ENCODE measurements at regions not wholly inside any gene's neighbourhood (a gene's known extent, or its start where the extent isn't known, plus 50 kb on each side); places are given as distances from the start of the nearest gene placed in this dataset.
"Not testable (repeated sequence)": the region's sequence is repeated elsewhere in the genome, so short reads cannot be mapped to it uniquely, and the experiment has no call there.

DNA sequence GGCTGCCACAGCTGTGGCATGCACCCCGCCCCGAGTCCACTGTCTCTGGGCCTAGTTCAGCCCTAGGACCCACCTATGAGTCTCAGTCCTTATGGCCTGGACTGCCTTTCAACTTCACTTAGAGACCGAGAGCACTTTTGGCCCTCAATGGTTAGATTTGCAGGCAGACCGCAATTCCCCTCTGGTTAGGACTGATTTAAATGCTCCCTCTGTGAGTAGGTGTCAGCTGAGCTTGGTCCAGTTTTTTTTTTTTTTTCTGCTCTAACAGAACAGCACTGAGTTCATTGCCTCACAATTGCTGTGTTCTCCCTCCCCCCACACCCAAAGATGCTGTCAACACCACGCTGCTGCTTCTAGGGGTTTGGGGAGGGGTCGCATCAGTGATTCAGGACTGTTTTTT, 143.2 kb downstream of the BMP15 start:
- Mint-ChIP-seq H3K27me3 (no peaks in the 10 kb centered on the region), H3K27ac (no peak overlapping the region), H3K4me3 (no peak overlapping the region), H3K4me1 (no peaks in the 10 kb centered on the region), H3K36me3 (no peaks in the 10 kb centered on the region), H3K9me3 (no peaks in the 10 kb centered on the region)

- H3K4me3 Mint-ChIP-seq: no peak overlapping the region
- no peak overlapping the region for H3K27ac Mint-ChIP-seq
- no peaks in the 10 kb centered on the region for H3K36me3 Mint-ChIP-seq
- peaks cover 2% of the 10 kb centered on the region for H3K27me3 Mint-ChIP-seq
- no peaks in the 10 kb centered on the region for H3K4me1 Mint-ChIP-seq
- H3K9me3 Mint-ChIP-seq: no peaks in the 10 kb centered on the region
These were observed 187.5 kb downstream of the BMP15 start for GRCh38 chrX:51098046-51098445.

DNA sequence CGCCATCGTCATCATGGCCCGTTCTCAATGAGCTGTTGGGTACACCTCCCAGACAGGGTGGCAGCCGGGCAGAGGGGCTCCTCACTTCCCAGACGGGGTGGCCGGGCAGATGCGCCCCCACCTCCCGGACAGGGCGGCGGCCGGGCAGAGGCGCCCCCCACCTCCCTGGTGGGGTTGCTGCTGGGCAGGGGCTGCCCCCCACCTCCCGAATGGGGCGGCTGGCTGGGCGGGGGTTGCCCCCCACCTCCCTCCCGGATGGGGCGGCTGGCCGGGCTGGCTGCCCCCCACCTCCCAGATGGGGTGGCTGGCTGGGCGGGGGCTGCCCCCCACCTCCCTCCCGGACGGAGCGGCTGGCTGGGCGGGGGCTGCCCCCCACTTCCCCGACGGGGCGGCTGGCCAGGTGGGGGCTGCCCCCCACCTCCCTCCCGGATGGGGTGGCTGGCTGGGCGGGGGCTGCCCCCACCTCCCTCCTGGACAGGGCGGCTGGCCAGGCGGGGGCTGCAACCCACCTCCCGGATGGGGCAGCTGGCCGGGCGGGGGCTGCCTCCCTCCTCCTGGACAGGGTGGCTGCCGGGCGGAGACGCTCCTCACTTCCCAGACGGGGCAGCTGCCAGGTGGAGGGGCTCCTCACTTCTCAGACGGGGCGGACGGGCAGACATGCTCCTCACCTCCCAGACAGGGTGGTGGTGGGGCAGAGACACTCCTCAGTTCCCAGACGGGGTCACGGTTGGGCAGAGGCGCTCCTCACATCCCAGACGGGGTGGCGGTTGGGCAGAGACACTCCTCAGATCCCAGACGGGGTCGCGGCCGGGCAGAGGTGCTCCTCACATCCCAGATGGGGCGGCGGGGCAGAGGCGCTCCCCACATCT, 208.8 kb downstream of the BMP15 start:
- not testable (repeated sequence) for H3K36me3 Mint-ChIP-seq, H3K9me3 Mint-ChIP-seq, H3K4me1 Mint-ChIP-seq, H3K4me3 Mint-ChIP-seq, H3K27ac Mint-ChIP-seq, H3K27me3 Mint-ChIP-seq

DNA sequence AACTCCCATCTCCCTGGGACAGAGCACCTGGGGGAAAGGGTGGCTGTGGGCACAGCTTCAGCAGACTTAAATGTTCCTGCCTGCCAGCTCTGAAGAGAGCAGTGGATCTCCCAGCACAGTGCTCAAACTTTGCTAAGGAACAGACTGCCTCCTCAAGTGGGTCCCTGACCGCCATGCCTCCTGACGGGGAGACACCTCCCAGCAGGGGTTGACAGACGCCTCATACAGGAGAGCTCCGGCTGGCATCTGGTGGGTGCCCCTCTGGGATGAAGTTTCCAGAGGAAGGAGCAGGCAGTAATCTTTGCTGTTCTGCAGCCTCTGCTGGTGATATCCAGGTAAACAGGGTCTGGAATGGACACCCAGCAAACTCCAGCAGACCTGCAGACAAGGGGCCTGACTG, 206.9 kb upstream of the NUDT10 start:
- not testable (repeated sequence) for H3K36me3 Mint-ChIP-seq

DNA sequence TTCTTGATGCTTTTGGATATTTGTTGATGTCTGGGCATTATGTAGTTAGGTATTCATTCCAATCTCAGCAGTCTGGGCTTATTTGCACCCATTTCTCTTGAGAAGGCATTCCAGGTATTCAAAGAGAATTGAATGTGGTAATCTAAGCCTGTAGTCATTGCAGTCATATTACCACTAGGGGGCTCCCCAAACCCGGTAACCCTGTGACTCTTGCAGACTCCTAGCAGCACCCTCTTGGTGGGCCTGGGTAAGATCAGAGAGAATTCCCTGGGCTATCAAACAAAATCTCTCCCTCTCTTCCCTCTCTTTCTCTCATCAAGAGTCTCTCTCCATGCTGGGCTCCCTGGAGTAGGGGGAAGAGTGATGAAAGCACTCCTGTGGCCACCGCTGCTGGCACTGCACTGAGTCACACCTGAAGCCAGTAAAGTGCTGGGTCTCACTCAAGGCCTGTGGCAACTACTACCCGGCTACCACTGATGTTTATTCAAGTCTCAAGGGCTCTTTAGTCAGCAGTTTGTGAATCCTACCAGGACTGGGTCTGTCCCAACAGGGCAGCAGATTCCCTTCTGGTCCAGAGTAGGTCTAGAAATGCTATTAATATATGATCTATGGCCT, 187.7 kb upstream of the NUDT10 start:
- Mint-ChIP-seq H3K36me3 (no peaks in the 10 kb centered on the region), H3K27ac (no peak overlapping the region), H3K4me3 (no peak overlapping the region), H3K9me3 (no peaks in the 10 kb centered on the region), H3K4me1 (no peaks in the 10 kb centered on the region), H3K27me3 (peaks cover 1% of the 10 kb centered on the region)

More for the DNA sequence above, 206.9 kb upstream of the NUDT10 start:
- H3K4me3 Mint-ChIP-seq, H3K4me1 Mint-ChIP-seq, H3K27ac Mint-ChIP-seq, H3K9me3 Mint-ChIP-seq, H3K27me3 Mint-ChIP-seq: not testable (repeated sequence)

- H3K4me1 Mint-ChIP-seq: no peaks in the 10 kb centered on the region
- no peak overlapping the region for H3K27ac Mint-ChIP-seq
- no peak overlapping the region for H3K4me3 Mint-ChIP-seq
- H3K36me3 Mint-ChIP-seq: no peaks in the 10 kb centered on the region
- no peaks in the 10 kb centered on the region for H3K9me3 Mint-ChIP-seq
- H3K27me3 Mint-ChIP-seq: peaks cover 1% of the 10 kb centered on the region
These were observed 183.8 kb upstream of the NUDT10 start for GRCh38 chrX:51148848-51149247.

DNA sequence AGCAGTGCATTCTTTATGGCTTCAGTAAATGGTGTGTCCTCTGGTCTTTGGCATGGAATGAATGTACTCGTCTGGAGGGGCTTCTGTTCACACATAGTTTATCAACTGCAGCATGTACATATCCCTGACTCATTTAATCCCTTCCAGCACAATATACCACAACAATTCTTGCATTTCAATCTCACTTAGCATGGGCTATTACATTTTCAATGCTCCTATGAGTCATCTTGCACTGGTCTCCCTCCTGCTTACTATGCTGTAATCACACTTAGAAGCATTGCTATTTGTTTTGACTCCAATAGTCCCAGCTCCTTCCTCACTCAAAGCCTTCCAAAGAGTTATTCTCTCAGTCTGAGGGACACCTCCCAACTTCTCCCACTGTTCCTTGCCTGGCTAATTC, 180.9 kb upstream of the NUDT10 start:
- Mint-ChIP-seq H3K4me1 (no peaks in the 10 kb centered on the region), H3K36me3 (no peaks in the 10 kb centered on the region), H3K9me3 (no peaks in the 10 kb centered on the region), H3K27me3 (peaks cover 1% of the 10 kb centered on the region), H3K4me3 (no peak overlapping the region), H3K27ac (no peak overlapping the region)

DNA sequence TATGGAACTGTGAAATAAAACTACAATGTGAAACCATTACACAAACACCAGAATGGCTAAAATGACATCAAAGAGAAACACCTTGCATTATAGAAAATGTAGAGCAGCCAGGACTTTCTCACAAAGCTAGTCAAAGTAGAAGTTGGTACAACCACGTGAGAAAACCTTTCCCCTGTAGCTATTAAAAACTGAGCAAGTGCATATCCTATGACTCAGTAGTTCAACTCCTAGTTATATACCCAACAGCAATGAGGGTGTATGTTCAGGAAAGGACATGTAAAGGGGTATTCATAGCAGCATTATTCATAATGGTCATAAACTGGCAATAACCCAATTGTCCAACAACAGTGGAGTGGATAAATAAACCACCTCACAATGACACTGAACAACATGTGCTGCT, 177.5 kb upstream of the NUDT10 start:
- H3K36me3 Mint-ChIP-seq: no peaks in the 10 kb centered on the region
- H3K27ac Mint-ChIP-seq: no peak overlapping the region
- H3K4me1 Mint-ChIP-seq: no peaks in the 10 kb centered on the region
- no peak overlapping the region for H3K4me3 Mint-ChIP-seq
- no peaks in the 10 kb centered on the region for H3K9me3 Mint-ChIP-seq
- H3K27me3 Mint-ChIP-seq: no peaks in the 10 kb centered on the region

GRCh38 chrX:51155566-51155965, 177.1 kb upstream of the NUDT10 start:
- H3K9me3 Mint-ChIP-seq: no peaks in the 10 kb centered on the region

GRCh38 chrX:51158231-51158630, 174.4 kb upstream of the NUDT10 start:
- H3K4me3 Mint-ChIP-seq: no peak overlapping the region
- H3K27ac Mint-ChIP-seq: no peak overlapping the region
- H3K36me3 Mint-ChIP-seq: no peaks in the 10 kb centered on the region
- no peaks in the 10 kb centered on the region for H3K4me1 Mint-ChIP-seq
- no peaks in the 10 kb centered on the region for H3K27me3 Mint-ChIP-seq
- no peaks in the 10 kb centered on the region for H3K9me3 Mint-ChIP-seq

More at GRCh38 chrX:51155566-51155965, 177.1 kb upstream of the NUDT10 start:
- no peaks in the 10 kb centered on the region for H3K36me3 Mint-ChIP-seq
- no peak overlapping the region for H3K4me3 Mint-ChIP-seq
- no peak overlapping the region for H3K27ac Mint-ChIP-seq
- no peaks in the 10 kb centered on the region for H3K27me3 Mint-ChIP-seq
- H3K4me1 Mint-ChIP-seq: no peaks in the 10 kb centered on the region

- H3K4me1 Mint-ChIP-seq, H3K27me3 Mint-ChIP-seq, H3K9me3 Mint-ChIP-seq, H3K27ac Mint-ChIP-seq, H3K36me3 Mint-ChIP-seq, H3K4me3 Mint-ChIP-seq: not testable (repeated sequence)
These were observed 173.2 kb upstream of the NUDT10 start for GRCh38 chrX:51159378-51159777.

DNA sequence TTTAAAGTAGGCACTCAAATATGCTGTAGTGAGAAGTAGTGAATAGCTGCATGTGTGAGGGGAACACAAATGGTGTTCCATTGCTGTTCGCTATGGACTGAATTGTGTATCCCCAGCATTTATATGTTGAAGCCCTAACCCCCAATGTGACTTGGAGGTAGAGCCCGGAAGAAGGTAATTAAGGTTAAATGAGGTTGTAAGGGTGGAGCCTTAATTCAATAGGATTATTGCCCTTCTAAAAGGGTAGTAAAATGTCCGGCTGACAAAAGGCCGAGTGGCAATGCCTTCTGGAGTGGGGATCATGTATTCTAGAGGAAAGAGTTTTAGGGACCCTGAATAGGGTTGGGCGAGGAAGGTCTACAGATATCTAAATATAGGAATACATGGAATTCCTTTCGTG, 168.9 kb upstream of the NUDT10 start:
- H3K9me3 Mint-ChIP-seq: no peaks in the 10 kb centered on the region
- no peaks in the 10 kb centered on the region for H3K27me3 Mint-ChIP-seq
- peaks cover 4% of the 10 kb centered on the region for H3K36me3 Mint-ChIP-seq
- no peaks in the 10 kb centered on the region for H3K4me1 Mint-ChIP-seq
- H3K4me3 Mint-ChIP-seq: no peak overlapping the region
- no peak overlapping the region for H3K27ac Mint-ChIP-seq

DNA sequence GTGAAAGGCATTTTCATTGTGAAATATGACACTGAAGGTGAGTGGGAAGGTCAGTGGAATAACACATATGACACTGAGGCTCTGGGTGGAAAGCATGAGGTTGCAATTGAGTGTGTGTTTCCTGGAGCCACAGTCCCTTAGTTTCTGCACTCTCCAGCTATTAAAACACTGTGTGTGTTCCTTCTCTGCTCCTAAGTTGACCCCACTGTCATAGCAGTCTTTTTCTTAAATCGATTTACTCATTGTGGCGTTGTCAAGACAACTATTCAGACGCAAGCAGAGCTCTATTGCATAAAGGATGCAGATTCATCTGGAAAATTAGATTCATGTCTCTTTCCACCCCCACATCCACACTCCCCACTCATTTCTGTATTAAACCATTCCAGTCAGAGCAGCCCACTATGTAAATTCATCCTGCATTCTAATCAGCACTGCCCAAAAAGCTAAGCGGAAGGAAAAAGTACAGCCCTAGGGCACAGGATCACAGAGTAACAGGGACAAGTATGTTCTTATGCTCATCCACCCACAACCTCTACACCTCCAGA, 154.2 kb upstream of the NUDT10 start:
- H3K27ac Mint-ChIP-seq, H3K9me3 Mint-ChIP-seq, H3K36me3 Mint-ChIP-seq, H3K4me1 Mint-ChIP-seq, H3K27me3 Mint-ChIP-seq, H3K4me3 Mint-ChIP-seq: not testable (repeated sequence)

DNA sequence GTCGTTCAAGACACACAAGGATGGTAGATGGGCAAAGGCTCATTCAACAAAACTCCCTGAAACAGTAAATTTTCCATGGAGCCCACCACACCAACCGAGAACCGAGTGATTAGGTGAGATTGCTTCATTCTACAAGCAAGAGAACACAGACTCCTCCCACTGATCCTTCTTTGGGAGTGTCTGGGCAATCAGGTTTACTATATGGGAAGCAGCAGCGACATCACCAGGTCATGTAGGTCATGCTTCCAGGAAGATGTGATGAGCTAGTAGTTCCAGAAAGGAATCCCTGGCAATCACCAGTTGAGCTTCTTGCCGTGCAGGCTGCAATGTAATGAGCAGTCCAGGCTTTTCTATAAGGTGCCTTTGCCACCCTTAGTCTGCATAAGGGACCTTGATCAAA, 152.8 kb upstream of the NUDT10 start:
- H3K9me3 Mint-ChIP-seq, H3K36me3 Mint-ChIP-seq, H3K27me3 Mint-ChIP-seq, H3K4me1 Mint-ChIP-seq, H3K4me3 Mint-ChIP-seq, H3K27ac Mint-ChIP-seq: not testable (repeated sequence)

GRCh38 chrX:51182545-51182944, 150.1 kb upstream of the NUDT10 start:
- Mint-ChIP-seq H3K36me3 (peaks cover 1% of the 10 kb centered on the region), H3K27ac (no peak overlapping the region), H3K27me3 (no peaks in the 10 kb centered on the region), H3K4me3 (no peak overlapping the region), H3K9me3 (no peaks in the 10 kb centered on the region), H3K4me1 (no peaks in the 10 kb centered on the region)

DNA sequence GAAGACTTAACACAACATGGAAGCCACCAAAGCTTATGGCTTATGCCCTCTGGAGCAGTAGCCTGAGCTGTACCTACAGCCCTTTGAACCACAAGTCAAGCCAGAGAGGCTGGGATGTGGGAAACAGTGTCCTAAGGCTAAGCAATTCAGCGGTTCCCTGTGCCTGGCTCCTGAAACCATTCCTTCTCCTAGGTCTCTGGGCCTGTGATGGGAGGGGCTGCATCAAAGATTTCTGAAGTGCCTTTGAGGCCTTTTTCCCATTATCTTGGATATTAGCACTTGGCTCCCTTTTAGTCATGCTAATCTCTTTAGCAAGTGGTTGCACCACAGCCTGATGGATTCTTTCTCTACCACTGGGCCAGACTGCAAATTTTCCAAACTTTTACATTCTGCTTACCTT, 140.5 kb upstream of the NUDT10 start:
- peaks cover 14% of the 10 kb centered on the region for H3K36me3 Mint-ChIP-seq

More for the DNA sequence above, 140.5 kb upstream of the NUDT10 start:
- H3K4me3 Mint-ChIP-seq: no peak overlapping the region
- H3K27me3 Mint-ChIP-seq: no peaks in the 10 kb centered on the region
- no peaks in the 10 kb centered on the region for H3K9me3 Mint-ChIP-seq
- no peaks in the 10 kb centered on the region for H3K4me1 Mint-ChIP-seq
- no peak overlapping the region for H3K27ac Mint-ChIP-seq
